Head of caudate nucleus (tissue), 42 donors: ENCODE measurements at regions not wholly inside any gene's neighbourhood (a gene's known extent, or its start where the extent isn't known, plus 50 kb on each side); places are given as distances from the start of the nearest gene placed in this dataset.

Source experiments
- DNase-seq, 42 donors: peaks; one replicate each; pipeline versions ENCODE4 v3.0.0 to v3.0.0-alpha.2; 2020 to 2021; ENCODE audit warnings: mixed read lengths in 7 of 42
- intact Hi-C: fragments of 100-400 bp; cut with DNase I; formaldehyde crosslinking; loops from one replicate; pipeline ENCODE4 v1.15.0; 2022

DNA sequence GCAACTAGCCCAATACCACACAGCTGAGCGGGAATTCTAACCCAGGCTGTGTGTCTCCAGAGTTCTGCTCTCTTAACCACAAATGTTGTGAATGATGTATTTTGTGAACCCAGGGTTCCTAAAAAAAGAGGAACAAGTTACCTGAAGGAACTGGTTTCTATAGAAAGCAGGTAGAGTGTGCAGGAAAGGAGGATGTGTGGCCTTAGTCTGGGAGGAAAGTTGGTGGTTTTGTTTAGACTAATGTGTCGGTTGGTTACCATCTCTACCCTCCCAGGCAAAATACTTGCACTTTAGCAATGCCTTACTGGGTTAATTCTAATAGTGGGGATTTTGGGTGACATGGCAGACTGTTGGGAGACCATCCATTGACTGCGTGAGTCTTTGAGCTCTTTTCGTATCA lies 143.3 kb downstream of the SCP2D1 start:
- DNase-seq = no peak
- intact Hi-C loops = no loop called here

DNA sequence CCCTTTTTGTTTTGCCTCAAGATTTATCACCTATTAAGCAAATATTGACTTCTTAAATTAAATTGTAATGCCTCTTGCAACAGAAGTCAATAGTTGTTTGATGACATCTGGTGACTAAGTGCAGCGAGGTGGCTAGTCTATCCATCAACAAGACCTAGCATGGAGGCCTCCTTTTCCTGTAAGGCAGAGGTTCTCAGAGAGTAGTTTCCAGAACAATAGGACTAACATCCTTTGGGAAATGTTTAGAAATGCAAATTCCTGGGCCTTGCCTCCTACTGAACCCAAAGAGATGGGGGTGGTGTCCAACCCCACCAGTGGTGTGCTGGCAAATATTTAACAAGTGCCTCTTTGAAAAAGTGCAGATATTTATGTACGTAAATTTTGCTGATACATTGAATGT lies 143.7 kb downstream of the SCP2D1 start:
- DNase-seq = no peak

DNA sequence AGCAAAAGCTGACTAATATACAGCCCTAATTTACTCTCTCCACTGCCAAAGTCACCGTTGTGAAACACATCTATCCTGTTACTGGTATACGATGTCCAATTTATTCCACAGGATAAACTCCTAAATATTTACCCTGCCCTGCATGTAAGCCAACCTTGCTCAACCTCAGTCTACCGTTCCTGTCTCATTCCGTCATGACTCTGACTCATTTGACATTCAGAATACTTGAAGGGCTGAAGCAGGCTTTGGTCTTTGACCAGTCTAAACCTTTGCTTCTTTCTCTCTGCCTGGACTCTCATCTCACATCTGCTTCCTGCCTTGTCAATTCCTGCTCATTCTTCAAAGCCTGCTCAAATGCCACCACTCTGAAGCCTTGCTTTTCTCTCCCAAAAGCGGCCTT lies 157.5 kb downstream of the SCP2D1 start:
- no peak for DNase-seq
- intact Hi-C loops = no loop called here

More for the DNA sequence above, 143.7 kb downstream of the SCP2D1 start:
- intact Hi-C loops = no loop called here

DNA sequence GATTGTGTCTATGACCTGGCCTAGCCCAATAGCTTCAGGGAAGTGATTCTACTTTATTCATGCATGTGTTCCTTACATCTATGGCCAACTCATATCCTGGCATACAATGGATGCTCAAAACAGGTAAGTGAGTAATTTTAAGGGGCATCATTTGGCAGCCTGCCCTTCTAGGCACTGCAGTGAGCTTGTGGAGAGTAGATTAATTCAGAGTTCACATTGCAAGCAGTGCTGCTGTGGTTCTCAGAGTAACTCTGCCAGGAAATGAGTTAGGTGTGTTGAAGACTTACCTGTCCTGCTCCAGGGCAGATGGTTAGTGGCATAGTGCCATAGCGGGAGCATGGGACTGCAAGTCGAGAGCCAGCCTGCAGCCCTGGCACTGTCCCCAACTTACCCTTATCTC lies 158.0 kb downstream of the SCP2D1 start:
- no peak for DNase-seq
- intact Hi-C loops = no loop called here

DNA sequence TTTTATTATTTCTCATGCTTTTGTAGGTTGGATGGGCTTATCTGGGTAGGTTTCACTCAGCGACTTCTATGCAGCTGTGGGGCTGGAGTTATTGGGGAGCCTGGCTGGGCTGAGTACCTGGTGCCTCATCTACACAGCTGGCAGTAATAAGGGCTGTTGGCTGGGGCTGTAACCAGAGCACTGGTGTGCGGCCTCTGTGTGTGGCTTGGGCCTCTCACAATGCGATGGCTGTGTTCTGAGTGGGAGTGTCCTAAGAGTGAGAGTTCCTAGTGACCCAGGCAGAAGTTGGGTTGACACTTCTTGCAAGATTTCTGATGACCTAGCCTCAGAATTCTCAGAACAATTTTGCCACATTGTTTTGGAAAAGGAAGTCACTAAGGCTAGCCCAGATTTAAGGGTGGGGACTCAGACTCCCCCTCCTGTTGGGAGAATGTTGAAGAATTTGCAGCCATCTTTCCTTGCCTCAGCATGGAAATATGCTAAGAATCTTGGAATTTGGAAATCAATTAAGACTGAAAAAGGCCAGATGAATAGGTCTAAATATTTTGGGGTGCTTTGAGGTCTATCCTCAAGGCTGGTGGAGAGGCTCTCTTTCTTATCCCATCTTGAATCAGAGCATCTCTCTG lies 158.8 kb downstream of the SCP2D1 start:
- DNase-seq = no peak

DNA sequence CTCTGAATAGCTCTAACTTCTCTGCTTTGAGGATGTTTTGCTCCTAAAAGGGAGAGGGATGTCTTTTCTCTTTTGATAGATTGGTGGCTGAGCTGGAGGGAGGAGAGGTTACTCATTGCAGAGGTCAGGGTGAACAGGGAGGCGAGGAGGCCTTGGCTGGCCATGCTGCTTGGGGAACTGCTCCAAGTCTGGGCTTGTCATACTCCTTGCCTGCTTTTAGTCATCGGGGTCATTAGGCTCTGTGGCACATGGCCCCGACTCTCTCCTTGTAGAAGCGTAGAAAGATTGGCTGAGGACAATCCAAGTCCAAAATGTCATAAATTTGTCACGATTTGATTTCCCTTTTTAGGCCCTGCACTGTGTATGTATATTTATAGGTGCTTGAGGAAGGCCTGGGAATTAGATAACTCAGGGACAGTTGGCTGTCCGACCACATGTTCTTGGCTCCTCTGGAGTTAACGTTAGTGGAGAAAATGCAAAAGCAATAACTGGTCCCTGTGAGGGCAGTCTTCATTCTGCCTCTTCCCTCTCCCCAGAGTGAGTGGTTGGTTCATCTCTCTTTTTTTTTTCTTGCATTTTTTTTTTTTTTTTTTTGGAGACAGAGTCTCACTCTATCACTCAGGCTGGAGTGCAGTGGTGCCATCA lies 160.1 kb downstream of the SCP2D1 start:
- intact Hi-C loops = no loop called here
- no peak for DNase-seq

More for the DNA sequence above, 158.8 kb downstream of the SCP2D1 start:
- intact Hi-C loops = no loop called here

DNA sequence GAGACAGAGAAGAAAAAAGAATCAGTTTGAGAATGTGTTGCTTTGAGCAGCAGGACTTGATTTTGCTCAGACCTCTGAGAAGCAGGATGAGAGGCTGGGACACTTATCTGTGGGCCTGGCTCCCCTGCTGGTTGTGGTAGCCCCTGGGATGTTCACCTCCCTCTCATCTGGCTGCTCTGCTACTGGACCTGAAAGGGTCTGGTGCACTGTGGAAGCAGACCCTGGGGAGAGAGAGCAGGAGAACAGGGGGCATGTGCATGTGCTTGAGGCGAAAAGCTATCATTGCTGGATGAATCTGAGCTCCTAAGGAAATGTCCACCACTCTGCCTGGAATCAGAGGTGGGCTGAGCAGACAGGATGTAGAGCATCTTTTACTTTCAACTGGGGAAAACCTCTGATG lies 161.1 kb downstream of the SCP2D1 start:
- intact Hi-C loops = no loop called here
- no peak for DNase-seq

DNA sequence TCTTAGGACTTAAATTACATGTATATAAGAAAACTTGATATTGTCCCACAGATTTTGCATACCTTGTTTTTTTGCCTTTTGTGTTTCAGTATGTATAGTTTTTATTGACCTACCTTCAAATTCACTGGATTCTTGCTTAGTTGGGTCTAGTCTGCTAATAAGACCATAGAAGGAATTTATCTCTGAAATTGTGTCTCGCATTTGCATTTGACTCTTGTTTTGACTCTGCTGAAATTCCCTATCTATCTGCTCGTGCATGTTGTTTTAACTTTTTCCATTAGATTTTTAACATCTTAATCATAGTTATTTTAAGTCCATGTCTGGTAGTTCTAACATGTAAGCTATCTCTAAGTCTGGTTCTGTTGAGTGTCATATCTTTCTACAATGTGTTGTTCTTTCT lies 163.9 kb downstream of the SCP2D1 start:
- no peak for DNase-seq
- intact Hi-C loops = no loop called here

DNA sequence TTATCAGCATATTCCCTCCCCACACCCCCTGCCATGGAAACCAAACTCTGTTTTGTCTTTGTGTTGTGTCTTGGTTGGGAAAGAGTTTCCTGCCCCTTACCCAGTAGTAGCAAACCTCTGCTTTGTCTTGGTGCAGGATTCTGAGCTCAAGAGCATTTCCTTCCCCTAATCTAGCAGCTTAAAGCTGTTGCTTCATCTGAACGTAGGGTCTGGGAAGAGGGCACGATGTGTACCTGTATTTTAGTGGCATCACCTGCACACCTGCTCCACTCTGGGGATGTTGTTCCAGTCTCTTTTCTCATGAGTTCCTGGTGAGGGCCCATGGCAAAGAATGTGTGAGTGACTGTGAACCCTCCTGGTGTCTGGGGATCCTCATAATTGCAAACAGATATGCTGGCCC lies 164.7 kb downstream of the SCP2D1 start:
- DNase-seq = no peak
- intact Hi-C loops = no loop called here

DNA sequence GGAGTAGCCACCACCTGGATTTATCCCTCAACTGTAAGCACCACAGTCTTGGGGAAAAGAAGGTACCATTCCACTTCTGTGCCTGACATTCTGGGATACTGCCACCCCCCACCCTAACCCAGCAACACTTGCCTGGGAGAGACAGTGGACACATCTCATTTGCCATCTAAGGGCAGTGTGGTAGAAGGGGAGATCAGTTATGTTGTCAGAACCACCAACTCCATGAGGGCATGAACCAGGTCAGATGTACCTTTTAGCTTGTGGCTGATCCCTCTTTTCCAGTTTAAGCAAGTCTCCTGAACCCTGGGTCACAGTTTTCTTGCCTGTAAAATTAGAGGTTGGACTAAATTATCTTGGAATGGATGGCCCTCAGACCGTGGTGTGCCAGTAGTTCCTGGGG lies 165.5 kb downstream of the SCP2D1 start:
- intact Hi-C loops = no loop called here
- DNase-seq = no peak

DNA sequence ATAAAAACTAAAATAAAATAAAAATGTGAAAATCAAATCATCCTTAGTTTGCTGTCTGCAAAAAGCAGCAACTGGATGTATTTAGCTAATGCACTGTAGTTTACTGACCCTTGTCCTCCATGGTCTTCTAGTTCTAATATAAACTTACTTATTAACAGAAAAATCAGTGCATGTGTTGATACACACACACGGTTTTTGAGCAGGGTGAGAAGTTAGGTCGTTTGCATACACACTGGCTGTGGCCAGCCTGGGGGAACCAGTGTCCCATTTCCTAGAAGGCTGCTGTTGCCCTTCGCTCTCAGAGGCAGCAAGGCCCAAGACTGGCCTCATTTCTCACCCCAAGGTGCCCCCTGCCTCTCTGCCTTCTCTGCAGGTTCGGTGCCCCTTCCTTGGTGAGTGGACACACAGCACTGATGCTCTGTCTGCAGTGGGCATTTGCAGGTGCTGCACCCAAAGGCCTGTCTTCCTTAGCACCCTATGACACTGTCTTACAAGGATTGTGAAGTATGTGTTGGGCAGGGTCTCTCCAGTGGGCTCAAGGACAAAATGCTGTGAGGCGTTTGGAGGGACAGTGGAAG lies 168.5 kb downstream of the SCP2D1 start:
- DNase-seq = no peak
- intact Hi-C loops = no loop called here

DNA sequence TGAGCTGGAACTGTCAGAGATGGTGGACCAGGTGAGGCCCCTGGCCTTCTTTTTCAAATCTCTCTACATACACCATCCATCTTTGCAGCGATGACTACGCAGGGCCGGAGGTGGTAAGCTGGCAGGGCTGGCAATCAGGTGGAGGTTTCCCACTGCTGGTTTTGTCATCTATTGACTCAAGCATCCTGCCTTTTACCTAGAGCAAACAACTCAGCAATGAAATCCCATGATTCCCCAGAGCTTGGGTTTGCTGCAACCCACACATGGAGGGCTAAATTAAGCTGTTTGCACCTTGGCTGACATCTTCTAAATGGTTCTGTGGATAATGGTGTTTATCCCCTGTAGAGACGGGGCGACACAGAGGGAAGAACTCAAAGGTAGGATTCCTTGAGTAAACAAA lies 170.2 kb downstream of the SCP2D1 start:
- DNase-seq = peak in 11 of 42 donors; percentile 11 to 45 (median 26)
- intact Hi-C loops = no loop called here

DNA sequence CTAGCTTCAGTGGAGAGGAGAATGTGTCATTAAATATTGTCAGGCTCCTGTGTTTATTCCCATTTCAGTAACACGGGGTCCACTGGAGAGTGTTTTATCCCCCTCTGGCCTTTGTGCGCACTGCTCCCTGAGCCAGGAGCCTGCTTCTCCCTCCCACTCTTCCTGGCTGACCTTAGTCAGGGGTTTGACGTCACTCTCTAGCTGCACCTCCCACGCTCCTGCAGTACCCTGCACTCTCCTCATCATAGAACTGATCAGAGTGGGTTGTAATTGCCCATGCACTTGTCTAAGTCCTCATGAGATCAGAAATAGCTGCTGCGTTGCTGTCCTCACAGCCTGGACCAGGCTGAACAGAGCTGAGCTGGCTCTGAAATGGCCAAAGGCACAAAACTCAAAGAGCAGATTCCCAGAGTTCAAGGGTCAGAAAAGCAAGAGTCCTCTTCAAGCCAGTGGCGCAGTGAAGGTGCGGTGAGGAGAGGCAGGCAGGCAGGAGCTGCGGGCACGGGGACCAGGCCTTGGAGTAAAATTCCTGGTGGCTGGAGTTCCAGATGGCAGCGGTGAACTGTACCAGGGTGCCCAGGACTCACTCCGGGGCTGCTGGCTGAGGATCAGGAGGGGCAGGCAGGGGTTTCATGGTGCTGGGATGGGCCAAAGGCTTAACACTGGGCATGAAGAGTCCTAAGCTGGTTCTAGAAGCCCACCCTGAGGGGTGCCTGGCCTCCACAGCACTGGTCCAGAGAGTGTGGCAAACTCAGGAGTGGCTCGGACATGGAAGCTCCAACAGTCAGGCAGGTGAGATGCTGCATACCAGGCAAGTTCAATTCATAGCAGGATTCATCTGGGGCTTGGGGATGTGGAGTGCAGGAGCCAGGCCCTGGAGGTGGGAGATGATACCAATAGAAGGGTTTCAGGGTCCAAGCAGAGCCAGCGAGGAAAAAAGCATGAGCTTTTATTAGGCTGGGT lies 170.9 kb downstream of the SCP2D1 start:
- peak in 29 of 42 donors; percentile 10 to 78 (median 43) for DNase-seq
- intact Hi-C loops = no loop called here

DNA sequence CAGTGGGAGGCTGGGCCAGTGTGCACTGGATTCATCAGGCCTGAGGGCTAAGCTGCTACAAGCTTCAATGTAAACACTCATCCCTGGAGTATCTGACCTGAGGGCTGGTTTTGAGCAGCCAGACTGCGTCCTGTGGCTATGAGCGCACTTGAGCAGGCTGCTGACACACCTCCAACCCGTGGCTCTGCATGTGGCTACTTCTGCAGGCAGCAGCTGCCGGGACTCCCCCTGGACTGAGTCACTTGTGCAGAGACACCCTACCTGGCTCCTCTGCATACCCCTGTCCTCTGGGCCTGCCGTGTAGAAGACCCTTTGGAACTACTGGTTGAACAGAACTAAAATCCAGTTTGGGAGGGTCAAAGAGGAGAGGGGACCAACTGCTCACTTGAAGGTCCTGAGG lies 172.0 kb downstream of the SCP2D1 start:
- intact Hi-C loops = no loop called here
- peak in 1 of 42 donors; percentile 29 for DNase-seq

DNA sequence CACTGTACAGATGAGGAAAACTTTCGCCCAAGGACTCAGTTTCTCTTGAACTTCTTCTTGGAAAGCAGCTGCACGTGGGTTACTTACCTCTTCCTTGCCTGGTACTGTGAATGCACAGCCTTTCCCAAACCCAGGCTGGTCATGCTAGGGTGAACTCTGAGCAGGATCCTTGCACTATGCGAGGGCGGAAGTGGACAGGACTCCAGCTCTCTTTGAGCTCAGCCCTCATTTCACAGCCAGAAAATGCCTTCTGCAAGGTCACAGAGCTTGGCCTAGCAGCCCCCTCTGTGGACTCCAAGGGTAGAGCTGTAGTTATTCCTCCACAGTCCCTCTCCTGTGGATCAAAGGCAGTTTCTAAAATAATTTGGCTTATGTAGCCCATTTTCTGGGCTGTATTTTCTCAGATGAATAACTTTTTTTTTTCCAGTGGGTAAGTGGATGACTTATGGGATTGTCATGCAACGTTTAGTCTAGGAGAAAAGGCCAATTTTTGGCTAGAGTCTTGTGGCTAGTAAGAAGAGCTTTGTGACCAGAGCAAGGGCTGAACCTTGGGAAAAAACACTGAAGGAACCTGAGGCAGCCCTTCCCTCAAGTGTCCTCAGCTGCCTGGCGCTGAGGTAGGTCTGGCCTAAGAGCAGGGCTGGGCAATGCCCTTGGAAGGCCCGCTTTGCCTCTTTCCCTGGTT lies 172.7 kb downstream of the SCP2D1 start:
- intact Hi-C loops = no loop called here

DNA sequence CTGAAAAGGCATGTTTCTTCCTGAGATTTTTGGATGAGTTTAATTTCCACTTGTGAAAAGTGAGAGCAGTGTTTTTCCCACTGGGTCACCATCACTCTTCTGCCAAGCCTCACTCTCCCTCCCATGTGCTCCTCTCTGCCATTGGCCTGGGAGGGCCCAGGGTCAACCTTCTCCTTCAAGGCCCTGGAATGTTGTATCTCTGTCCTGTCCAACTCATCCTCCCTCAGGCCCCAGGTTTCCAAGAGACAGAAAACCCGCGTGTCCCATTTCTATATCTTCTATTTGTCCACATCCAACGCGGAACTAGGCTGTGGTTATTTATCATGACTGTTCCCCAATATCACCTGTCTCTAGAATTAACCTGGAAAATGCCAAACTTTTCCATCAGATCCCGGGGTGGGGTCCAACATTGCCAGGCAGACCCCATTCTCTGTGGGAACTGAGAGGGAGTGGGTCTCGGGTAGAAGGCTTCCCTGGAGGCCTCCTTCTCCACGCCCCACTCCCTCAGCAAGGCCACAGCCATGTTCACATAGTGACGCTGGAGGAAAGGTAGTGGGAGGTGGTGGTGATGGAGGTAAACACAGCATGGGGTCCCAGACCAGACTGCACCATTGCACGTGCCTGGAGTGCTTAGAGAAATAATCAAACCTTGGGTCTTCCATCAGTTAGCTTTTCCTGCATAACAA lies 173.5 kb downstream of the SCP2D1 start:
- peak in 2 of 42 donors; percentile 17 to 34 for DNase-seq
- intact Hi-C loops = no loop called here

More for the DNA sequence above, 172.7 kb downstream of the SCP2D1 start:
- DNase-seq = peak in 1 of 42 donors; percentile 37

DNA sequence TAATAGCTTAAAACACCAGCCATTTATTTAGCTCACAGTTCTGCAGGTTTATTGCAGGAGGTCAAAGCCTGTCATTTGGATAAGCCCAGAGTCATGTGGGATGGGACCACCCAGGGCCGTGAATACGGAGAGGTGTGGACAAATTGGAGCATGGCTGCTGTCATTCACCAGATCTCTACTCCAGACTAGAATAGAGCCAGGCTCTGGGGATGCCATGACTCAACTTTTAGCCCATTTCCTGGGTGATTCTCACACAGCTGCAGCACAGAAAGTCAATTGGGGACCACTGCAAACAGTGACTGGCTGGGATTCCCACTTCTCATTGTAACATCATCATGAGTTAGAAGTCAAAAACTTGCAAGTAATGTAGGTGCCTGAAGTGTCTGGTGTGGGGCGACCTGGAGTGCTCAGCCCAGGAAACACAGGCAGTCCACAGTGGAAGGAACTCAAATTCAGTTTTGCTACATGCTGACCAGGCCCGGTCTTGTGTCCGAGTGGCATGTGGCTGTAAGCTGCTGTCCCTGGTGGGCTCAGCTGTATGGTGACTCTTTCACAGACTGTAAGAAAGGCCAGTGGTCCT lies 174.3 kb downstream of the SCP2D1 start:
- intact Hi-C loops = no loop called here
- DNase-seq = peak in 2 of 42 donors; percentile 15 to 24

DNA sequence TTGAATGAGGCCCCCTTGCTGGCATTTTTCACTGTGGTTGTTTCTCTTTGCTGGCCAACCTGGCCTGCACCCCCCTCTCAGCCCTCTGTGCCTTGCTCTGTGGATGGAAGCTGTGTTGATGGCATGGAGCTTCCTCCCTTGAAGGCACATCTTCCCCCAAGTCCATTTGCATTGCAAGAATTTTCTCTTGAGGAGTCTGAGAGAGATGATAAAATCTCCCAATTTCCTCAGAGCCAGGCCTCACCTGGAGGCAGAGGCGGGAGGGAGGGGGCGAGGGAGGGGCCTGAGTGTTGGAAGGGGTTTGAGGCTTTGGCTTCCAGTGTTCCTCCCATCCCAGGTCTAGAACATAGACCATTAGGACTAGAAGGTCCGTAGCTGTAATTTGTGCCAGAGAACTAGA lies 175.1 kb downstream of the SCP2D1 start:
- intact Hi-C loops = no loop called here
- DNase-seq = peak in 2 of 42 donors; percentile 5 to 23
